Brain microvascular endothelial cell (primary cell): ENCODE measurements at regions not wholly inside any gene's neighbourhood (a gene's known extent, or its start where the extent isn't known, plus 50 kb on each side); places are given as distances from the start of the nearest gene placed in this dataset.
A peak's percentile ranks its signal among the peaks of the same experiment; 100 is the strongest.

ENCODE experiments used
- DNase-seq: peaks from one replicate; pipeline ENCODE4 v3.0.0-alpha.2; 2020
- H3K27ac ChIP-seq: fragments of 250-450 bp; sonication (Bioruptor Pico); 2 replicates; pipeline ENCODE4 v1.5.1; 2020; ENCODE audit warnings: mild to moderate bottlenecking, moderate library complexity
- H3K27me3 ChIP-seq: fragments of 250-450 bp; sonication (Bioruptor Pico); replicated peaks from 2 replicates; pipeline ENCODE4 v1.5.1; 2020; ENCODE audit warnings: mild to moderate bottlenecking
- H3K36me3 ChIP-seq: fragments of 250-450 bp; sonication (Bioruptor Pico); replicated peaks from 2 replicates; pipeline ENCODE4 v1.5.1; 2020; ENCODE audit warnings: mild to moderate bottlenecking
- H3K4me3 ChIP-seq: 2 replicates; pipeline ENCODE4 v1.5.1; 2011; ENCODE audit warnings: low read depth, mild to moderate bottlenecking, control low read depth, low read length, moderate library complexity
- CTCF ChIP-seq: IDR thresholded peaks from 2 replicates; pipeline ENCODE4 v1.5.1; 2011; ENCODE audit warnings: low read depth, mild to moderate bottlenecking, moderate library complexity, low read length, control low read depth, inconsistent platforms; ENCODE audit errors: missing control alignments
- in situ Hi-C: cut with HindIII; loops from 2 replicates; pipeline ENCODE4 v1.10.0; 2017; ENCODE audit warnings: low sequenced_read_pairs, low pct_ligation_motif_present

GRCh38 chr6:130681028-130681427, 146.2 kb upstream of the SMLR1 start:
- no peaks in the 10 kb centered on the region for H3K36me3 ChIP-seq
- peak overlapping the region; percentile 90 for H3K27ac ChIP-seq
- no peak for DNase-seq
- in situ Hi-C loops, result no loop called here
- H3K4me3 ChIP-seq, result no peak overlapping the region
- no peaks in the 10 kb centered on the region for H3K27me3 ChIP-seq
- no peak for TF ChIP-seq CTCF

- Histone ChIP-seq H3K4me3 (no peak overlapping the region), H3K27me3 (no peaks in the 10 kb centered on the region), H3K27ac (no peak overlapping the region), H3K36me3 (no peaks in the 10 kb centered on the region)
- in situ Hi-C loops, result no loop called here
- no peak for DNase-seq
- no peak for TF ChIP-seq CTCF
These were observed 145.1 kb upstream of the SMLR1 start for GRCh38 chr6:130682066-130682465.

- Histone ChIP-seq H3K27me3 (no peaks in the 10 kb centered on the region), H3K4me3 (no peak overlapping the region), H3K36me3 (no peaks in the 10 kb centered on the region), H3K27ac (no peak overlapping the region)
- no peak for DNase-seq
- in situ Hi-C loops, result no loop called here
- TF ChIP-seq CTCF, result no peak
These were observed 143.3 kb upstream of the SMLR1 start for GRCh38 chr6:130683761-130684517.

GRCh38 chr6:130692659-130693058, 134.5 kb upstream of the SMLR1 start:
- Histone ChIP-seq H3K36me3 (no peaks in the 10 kb centered on the region), H3K27me3 (no peaks in the 10 kb centered on the region), H3K4me3 (no peak overlapping the region), H3K27ac (no peak overlapping the region)
- in situ Hi-C loops, result no loop called here
- no peak for TF ChIP-seq CTCF
- DNase-seq, result no peak

GRCh38 chr6:130693944-130694343, 133.3 kb upstream of the SMLR1 start:
- Histone ChIP-seq H3K27ac (no peak overlapping the region), H3K4me3 (no peak overlapping the region), H3K27me3 (no peaks in the 10 kb centered on the region), H3K36me3 (no peaks in the 10 kb centered on the region)
- in situ Hi-C loops, result no loop called here
- no peak for DNase-seq
- no peak for TF ChIP-seq CTCF

GRCh38 chr6:130694606-130695005, 132.6 kb upstream of the SMLR1 start:
- Histone ChIP-seq H3K27me3 (no peaks in the 10 kb centered on the region), H3K4me3 (no peak overlapping the region), H3K27ac (no peak overlapping the region), H3K36me3 (no peaks in the 10 kb centered on the region)
- DNase-seq, result no peak
- in situ Hi-C loops, result no loop called here
- TF ChIP-seq CTCF, result no peak
